Caco-2 (cell line): ENCODE measurements at regions not wholly inside any gene's neighbourhood (a gene's known extent, or its start where the extent isn't known, plus 50 kb on each side); places are given as distances from the start of the nearest gene placed in this dataset.
"Not testable (repeated sequence)": the region's sequence is repeated elsewhere in the genome, so short reads cannot be mapped to it uniquely, and the experiment has no call there.

ENCODE experiments used
- BruUV-seq: library from RNA; stranded (reverse); fragments of 400-500 nt; replicated peaks from 2 replicates; lab custom pipeline; 2021; lab: Mats Ljungman, UMichigan
- CTCF ChIA-PET: fragments of 300-600 bp; sonication (Branson Sonifier 250); formaldehyde crosslinking; loops from one replicate; lab custom pipeline; 2022; ENCODE audit warnings: antibody characterized with exemption; lab: Charles Lee
- POLR2A ChIA-PET: fragments of 300-600 bp; sonication (Branson Sonifier 250); formaldehyde crosslinking; loops from one replicate; lab custom pipeline; 2022; ENCODE audit warnings: antibody characterized with exemption; lab: Charles Lee
- DNase-seq, 2 experiments: peaks; one replicate each; pipeline versions ENCODE4 v3.0.0 to v3.0.0-alpha.2; 2020 to 2022
- H3K27me3 ChIP-seq: replicated peaks from 2 replicates; pipeline ENCODE4 v1.6.0; 2011; ENCODE audit warnings: low read length; ENCODE audit not compliant: control insufficient read depth, insufficient read depth
- H3K36me3 ChIP-seq: 2 replicates; pipeline ENCODE4 v1.5.1; 2011; ENCODE audit warnings: low read length; ENCODE audit not compliant: control insufficient read depth, insufficient read depth
- H3K4me1 ChIP-seq: fragments of 250-450 bp; sonication (Bioruptor Pico); 2 replicates; pipeline ENCODE4 v1.5.1; 2020; ENCODE audit warnings: mild to moderate bottlenecking
- H3K4me3 ChIP-seq: 2 replicates; pipeline ENCODE4 v1.5.1; 2011; ENCODE audit warnings: low read depth, mild to moderate bottlenecking, control low read depth, low read length
- H3K9me3 ChIP-seq: fragments of 250-450 bp; sonication (Bioruptor Pico); 2 replicates; pipeline ENCODE4 v1.5.1; 2020; ENCODE audit warnings: mild to moderate bottlenecking, moderate library complexity
- H3K27ac Mint-ChIP-seq: one replicate; pipeline ENCODE4 v1.8.0; 2022; ENCODE audit warnings: mixed read lengths; ENCODE audit not compliant: unreplicated experiment
- H3K27me3 Mint-ChIP-seq: one replicate; pipeline ENCODE4 v1.8.0; 2022; ENCODE audit warnings: mixed read lengths; ENCODE audit not compliant: insufficient read depth, unreplicated experiment
- H3K36me3 Mint-ChIP-seq: one replicate; pipeline ENCODE4 v1.8.0; 2022; ENCODE audit warnings: mild to moderate bottlenecking, mixed read lengths; ENCODE audit not compliant: insufficient read depth, unreplicated experiment
- H3K4me1 Mint-ChIP-seq: one replicate; pipeline ENCODE4 v1.8.0; 2022; ENCODE audit warnings: low read depth, mixed read lengths; ENCODE audit not compliant: unreplicated experiment
- H3K4me3 Mint-ChIP-seq: one replicate; pipeline ENCODE4 v1.8.0; 2022; ENCODE audit warnings: mild to moderate bottlenecking, moderate library complexity, mixed read lengths; ENCODE audit not compliant: unreplicated experiment
- H3K9me3 Mint-ChIP-seq: one replicate; pipeline ENCODE4 v1.8.0; 2022; ENCODE audit warnings: mixed read lengths; ENCODE audit not compliant: unreplicated experiment
- intact Hi-C: fragments of 100-400 bp; cut with micrococcal nuclease; formaldehyde crosslinking; loops from one replicate; pipeline ENCODE4 v1.10.0; 2022; ENCODE audit not compliant: unreplicated experiment

DNA sequence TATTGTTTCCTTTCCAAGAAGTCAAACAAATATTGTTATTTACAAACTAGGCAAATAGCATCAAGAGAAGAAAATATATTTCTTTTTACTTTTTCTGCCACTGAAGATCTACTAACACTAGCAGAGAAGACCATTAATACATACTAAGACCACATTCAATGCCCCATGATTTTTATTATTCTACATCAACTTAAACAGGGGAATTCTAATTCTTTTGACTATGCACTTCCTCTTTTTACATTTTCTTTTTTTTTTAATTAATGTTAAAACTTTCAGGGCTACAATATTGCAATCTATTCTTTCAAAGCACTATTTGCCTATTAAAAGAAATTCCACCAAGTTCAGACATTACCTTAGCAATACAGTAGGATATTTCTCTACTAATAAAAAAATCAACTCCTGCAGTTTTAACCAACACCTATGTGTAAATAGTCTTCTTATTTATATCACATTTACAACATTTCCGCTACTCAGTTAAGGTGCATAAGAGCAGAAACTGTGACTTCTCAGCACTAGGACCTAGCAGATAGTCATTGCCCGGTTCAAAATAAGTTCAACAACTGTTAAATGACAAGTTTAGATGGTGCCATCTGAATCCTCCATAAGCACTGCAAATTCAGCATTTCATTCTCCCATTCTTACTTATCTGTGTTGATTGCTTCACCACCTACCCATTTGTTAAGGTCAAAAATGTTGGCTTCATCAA, 513.5 kb downstream of the TTLL7 start:
- BruUV-seq, H3K36me3 ChIP-seq, H3K4me3 ChIP-seq, H3K9me3 Mint-ChIP-seq, POLR2A ChIA-PET, H3K4me1 Mint-ChIP-seq, H3K4me1 ChIP-seq, H3K27me3 Mint-ChIP-seq, H3K27ac Mint-ChIP-seq, intact Hi-C loops, H3K4me3 Mint-ChIP-seq, H3K36me3 Mint-ChIP-seq, CTCF ChIA-PET, H3K27me3 ChIP-seq, H3K9me3 ChIP-seq, DNase-seq: not testable (repeated sequence)

DNA sequence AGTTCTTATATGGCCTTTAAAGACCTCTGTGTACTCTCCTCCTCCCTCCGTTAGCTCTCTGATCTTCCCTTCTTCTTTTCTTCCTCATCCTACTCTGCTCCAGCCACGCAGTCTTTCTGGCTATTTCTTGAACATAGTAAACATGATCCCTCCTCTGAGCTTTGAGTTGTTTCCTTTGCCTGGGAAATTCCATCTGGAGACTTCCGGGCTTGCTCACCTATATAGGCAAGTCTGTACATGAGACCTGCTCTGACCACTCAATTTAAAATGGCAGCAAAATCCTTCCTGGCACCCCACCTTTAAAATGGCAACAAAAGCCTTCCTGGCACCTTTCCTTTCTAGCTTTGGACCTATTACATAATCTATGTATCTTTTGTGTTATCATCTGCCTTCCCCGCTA, 517.6 kb downstream of the TTLL7 start:
- BruUV-seq, H3K27me3 ChIP-seq, H3K27ac Mint-ChIP-seq, DNase-seq, H3K36me3 ChIP-seq, CTCF ChIA-PET, H3K9me3 ChIP-seq, H3K4me3 Mint-ChIP-seq, H3K9me3 Mint-ChIP-seq, H3K4me1 ChIP-seq, H3K4me1 Mint-ChIP-seq, H3K4me3 ChIP-seq, H3K36me3 Mint-ChIP-seq, POLR2A ChIA-PET, intact Hi-C loops, H3K27me3 Mint-ChIP-seq: not testable (repeated sequence)

GRCh38 chr1:83479591-83480239, 519.2 kb downstream of the TTLL7 start:
- H3K27ac Mint-ChIP-seq, H3K27me3 ChIP-seq, H3K4me1 ChIP-seq, H3K36me3 ChIP-seq, H3K4me3 ChIP-seq, BruUV-seq, H3K4me1 Mint-ChIP-seq, H3K36me3 Mint-ChIP-seq, H3K9me3 ChIP-seq, intact Hi-C loops, DNase-seq, POLR2A ChIA-PET, H3K9me3 Mint-ChIP-seq, CTCF ChIA-PET, H3K4me3 Mint-ChIP-seq, H3K27me3 Mint-ChIP-seq: not testable (repeated sequence)

GRCh38 chr1:83478127-83478526, 520.8 kb downstream of the TTLL7 start:
- H3K4me1 Mint-ChIP-seq, CTCF ChIA-PET, H3K27ac Mint-ChIP-seq, H3K27me3 Mint-ChIP-seq, H3K4me3 ChIP-seq, H3K4me3 Mint-ChIP-seq, H3K27me3 ChIP-seq, intact Hi-C loops, H3K9me3 ChIP-seq, DNase-seq, H3K9me3 Mint-ChIP-seq, H3K36me3 ChIP-seq, H3K4me1 ChIP-seq, POLR2A ChIA-PET, BruUV-seq, H3K36me3 Mint-ChIP-seq: not testable (repeated sequence)

GRCh38 chr1:83476518-83476917, 522.4 kb downstream of the TTLL7 start:
- BruUV-seq, DNase-seq, H3K4me3 ChIP-seq, H3K36me3 Mint-ChIP-seq, H3K27me3 ChIP-seq, POLR2A ChIA-PET, H3K9me3 Mint-ChIP-seq, CTCF ChIA-PET, H3K4me3 Mint-ChIP-seq, H3K4me1 Mint-ChIP-seq, intact Hi-C loops, H3K4me1 ChIP-seq, H3K27ac Mint-ChIP-seq, H3K9me3 ChIP-seq, H3K27me3 Mint-ChIP-seq, H3K36me3 ChIP-seq: not testable (repeated sequence)

DNA sequence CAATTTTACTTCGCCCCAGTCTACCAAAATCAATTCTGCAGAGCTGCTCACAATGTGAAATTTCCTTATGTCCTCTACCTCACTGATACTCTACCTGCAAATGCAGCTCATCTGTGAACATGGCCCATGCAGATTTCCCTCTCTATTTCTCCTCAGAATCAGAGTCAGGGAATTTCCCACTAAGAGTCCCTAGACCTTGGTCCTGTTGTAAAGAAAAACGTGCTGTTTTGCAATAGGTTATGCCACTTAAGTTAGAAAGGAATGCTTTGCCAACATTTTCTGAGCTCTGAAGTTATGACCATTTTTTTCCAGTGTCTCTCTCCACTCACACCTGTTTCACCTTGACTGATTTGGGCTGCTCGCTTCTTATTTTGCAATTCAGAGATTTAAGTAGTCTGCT, 524.0 kb downstream of the TTLL7 start:
- H3K27ac Mint-ChIP-seq, POLR2A ChIA-PET, H3K27me3 Mint-ChIP-seq, H3K9me3 ChIP-seq, H3K27me3 ChIP-seq, H3K36me3 ChIP-seq, intact Hi-C loops, CTCF ChIA-PET, H3K9me3 Mint-ChIP-seq, H3K4me3 ChIP-seq, BruUV-seq, H3K4me1 ChIP-seq, DNase-seq, H3K4me1 Mint-ChIP-seq, H3K36me3 Mint-ChIP-seq, H3K4me3 Mint-ChIP-seq: not testable (repeated sequence)

DNA sequence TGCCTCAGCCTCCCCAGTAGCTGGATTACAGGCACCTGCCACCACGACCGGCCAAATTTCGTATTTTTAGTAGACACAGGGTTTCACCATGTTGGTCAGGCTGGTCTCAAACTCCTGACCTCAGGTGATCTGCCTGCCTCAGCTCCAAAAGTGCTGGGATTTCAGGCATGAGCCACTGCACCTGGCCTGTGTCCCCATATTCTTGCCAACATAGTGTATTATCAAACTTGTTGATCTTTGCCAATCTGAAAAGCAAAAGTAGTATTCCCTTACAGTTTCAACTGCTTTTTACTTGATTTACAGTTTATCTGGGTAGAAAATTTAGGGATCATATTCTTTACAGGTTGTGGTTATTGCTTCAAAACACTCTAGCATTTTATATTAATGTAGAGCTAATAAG, 524.9 kb downstream of the TTLL7 start:
- H3K4me3 ChIP-seq, H3K4me1 ChIP-seq, H3K9me3 ChIP-seq, H3K27ac Mint-ChIP-seq, intact Hi-C loops, H3K27me3 ChIP-seq, CTCF ChIA-PET, H3K9me3 Mint-ChIP-seq, DNase-seq, H3K27me3 Mint-ChIP-seq, POLR2A ChIA-PET, H3K4me3 Mint-ChIP-seq, H3K36me3 ChIP-seq, H3K4me1 Mint-ChIP-seq, BruUV-seq, H3K36me3 Mint-ChIP-seq: not testable (repeated sequence)
